GM12864 (cell line): ENCODE measurements at regions not wholly inside any gene's neighbourhood (a gene's known extent, or its start where the extent isn't known, plus 50 kb on each side); places are given as distances from the start of the nearest gene placed in this dataset.

Experiments used
- DNase-seq: peaks from one replicate; pipeline ENCODE4 v3.0.0-alpha.2; 2011; ENCODE audit warnings: low read depth
- H3K4me3 ChIP-seq: 2 replicates; pipeline ENCODE4 v1.5.1; 2011; ENCODE audit warnings: mild to moderate bottlenecking, low read depth, low read length, control low read depth
- TF ChIP-seq, protein P1 (sequence below): IDR thresholded peaks from 2 replicates; pipeline ENCODE4 v1.5.1; 2011; ENCODE audit warnings: low read depth, mild to moderate bottlenecking, moderate library complexity, low read length, control low read depth, inconsistent platforms; ENCODE audit errors: missing control alignments

GRCh38 chr15:72865486-72865885 lies 81.9 kb upstream of the ADPGK start:
- TF ChIP-seq, protein P1, sequence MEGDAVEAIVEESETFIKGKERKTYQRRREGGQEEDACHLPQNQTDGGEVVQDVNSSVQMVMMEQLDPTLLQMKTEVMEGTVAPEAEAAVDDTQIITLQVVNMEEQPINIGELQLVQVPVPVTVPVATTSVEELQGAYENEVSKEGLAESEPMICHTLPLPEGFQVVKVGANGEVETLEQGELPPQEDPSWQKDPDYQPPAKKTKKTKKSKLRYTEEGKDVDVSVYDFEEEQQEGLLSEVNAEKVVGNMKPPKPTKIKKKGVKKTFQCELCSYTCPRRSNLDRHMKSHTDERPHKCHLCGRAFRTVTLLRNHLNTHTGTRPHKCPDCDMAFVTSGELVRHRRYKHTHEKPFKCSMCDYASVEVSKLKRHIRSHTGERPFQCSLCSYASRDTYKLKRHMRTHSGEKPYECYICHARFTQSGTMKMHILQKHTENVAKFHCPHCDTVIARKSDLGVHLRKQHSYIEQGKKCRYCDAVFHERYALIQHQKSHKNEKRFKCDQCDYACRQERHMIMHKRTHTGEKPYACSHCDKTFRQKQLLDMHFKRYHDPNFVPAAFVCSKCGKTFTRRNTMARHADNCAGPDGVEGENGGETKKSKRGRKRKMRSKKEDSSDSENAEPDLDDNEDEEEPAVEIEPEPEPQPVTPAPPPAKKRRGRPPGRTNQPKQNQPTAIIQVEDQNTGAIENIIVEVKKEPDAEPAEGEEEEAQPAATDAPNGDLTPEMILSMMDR: no peak
- H3K4me3 ChIP-seq: no peak overlapping the region
- DNase-seq: no peak

DNA sequence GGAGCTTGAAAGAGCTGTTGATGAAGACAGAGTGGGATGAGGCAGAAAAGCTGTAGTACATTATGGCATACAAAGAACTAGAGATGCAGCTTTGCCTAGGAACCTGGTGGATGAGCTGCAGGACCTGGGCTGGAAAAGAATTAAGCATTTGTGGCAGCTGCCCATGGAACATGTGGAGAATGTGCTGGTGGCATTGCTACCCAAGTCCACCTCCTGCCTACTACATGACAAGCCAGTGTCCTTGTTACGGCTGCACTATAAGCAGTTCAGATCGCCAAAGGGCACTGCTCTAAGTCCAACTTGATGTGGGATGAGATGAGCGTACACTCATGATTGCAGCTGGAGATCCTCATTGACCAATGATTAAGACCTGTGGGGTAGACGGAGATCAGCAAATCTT lies 81.1 kb upstream of the ADPGK start:
- no peak for DNase-seq
- TF ChIP-seq, protein P1: no peak
- no peak overlapping the region for H3K4me3 ChIP-seq

DNA sequence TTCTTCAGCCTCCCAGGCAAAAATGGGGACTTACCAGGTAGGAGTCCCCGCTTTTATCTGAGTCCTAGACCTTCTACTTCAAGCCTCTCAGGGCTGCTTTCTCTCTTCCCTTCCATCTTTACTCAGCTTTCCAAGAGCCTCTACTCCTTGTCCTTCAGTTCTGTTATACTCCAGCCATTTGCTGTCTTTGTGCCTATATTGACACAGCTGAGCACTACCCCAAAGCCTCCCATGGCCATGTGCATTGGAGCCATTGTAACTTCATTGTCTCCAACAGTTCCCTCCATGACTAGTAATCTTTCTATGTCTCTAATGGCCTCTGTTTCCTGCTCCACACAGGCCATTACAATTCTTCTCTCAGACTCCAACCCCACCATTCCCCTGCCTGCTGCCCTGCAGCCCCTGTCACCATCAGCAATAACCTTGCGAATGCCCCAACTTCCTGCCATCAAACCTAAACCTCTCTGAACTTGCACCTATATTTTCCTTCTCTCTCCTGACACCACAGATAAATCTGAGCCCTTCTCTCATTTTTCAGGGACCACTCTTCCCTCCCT lies 77.9 kb upstream of the ADPGK start:
- TF ChIP-seq, protein P1: no peak
- no peak for DNase-seq
- H3K4me3 ChIP-seq: no peak overlapping the region

DNA sequence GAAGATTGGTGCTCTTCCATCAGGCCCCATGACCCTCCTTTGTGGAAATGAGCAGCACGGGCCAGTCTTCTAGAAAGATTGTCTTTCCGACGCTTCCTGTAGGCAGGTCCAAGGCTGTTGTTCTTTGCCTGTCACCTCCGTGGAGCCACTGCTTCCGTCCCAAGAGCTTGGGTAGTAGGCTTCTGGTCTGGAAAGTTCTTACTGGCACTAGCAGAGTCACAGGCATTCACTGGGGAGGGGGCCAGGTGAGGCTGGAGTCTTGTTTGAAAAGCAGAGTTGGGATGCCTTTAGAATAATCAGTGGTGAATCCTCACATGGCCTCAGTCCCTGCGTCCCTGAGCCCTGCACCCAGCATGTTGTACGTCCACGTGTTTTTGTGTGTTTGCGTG lies 76.2 kb upstream of the ADPGK start:
- DNase-seq: no peak
- no peak overlapping the region for H3K4me3 ChIP-seq
- TF ChIP-seq, protein P1: no peak

DNA sequence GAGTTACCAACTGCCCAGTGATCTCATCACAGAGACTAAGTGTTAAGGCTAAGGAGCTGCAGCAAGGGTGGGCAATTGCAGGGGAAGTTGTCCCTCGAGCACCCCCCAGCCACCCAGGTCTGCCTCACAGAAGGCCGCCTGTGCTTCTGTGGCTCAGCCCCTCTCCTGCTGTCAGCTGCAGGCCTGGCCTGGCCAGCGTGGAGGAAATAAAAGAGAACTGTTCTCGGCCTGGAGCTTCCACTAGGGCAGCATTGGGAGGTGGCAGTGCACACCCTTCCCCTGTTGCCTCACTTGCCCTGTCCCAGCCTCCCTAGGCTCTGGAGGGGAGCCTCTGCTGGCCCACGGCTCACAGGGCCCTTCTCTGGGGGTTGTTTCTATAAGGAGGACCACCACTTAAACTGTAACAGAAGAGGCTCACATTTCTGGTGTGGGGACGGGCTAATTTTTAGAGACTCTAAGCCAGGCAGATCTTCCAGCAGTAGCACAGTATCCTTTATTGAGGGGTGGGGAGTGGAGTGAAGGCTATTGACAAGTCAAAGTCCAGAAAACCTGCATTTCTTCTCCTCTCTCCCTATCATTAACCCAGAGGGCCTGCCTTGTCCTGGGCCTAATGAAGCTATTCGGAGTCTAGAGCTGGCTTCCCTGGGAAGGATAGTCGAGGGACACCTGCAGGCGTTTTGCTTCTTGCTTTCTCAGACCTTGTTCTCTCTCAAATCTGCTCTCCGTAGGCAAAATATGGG lies 75.6 kb upstream of the ADPGK start:
- TF ChIP-seq, protein P1: no peak
- H3K4me3 ChIP-seq: no peak overlapping the region
- DNase-seq: no peak

GRCh38 chr15:72858205-72858604 lies 74.6 kb upstream of the ADPGK start:
- no peak overlapping the region for H3K4me3 ChIP-seq
- TF ChIP-seq, protein P1: no peak
- DNase-seq: no peak
